Fibroblast of pulmonary artery (primary cell): ENCODE measurements at regions not wholly inside any gene's neighbourhood (a gene's known extent, or its start where the extent isn't known, plus 50 kb on each side); places are given as distances from the start of the nearest gene placed in this dataset.
"Not testable (repeated sequence)": the region's sequence is repeated elsewhere in the genome, so short reads cannot be mapped to it uniquely, and the experiment has no call there.

Experiments used
- DNase-seq: peaks from one replicate; pipeline ENCODE4 v3.0.0-alpha.2; 2010; ENCODE audit warnings: low read depth
- H3K4me3 ChIP-seq: replicated peaks from 2 replicates; pipeline ENCODE4 v1.5.1; 2011; ENCODE audit warnings: low read depth, mild to moderate bottlenecking, control low read depth, low read length, moderate library complexity
- TF ChIP-seq, protein P1 (sequence below): IDR thresholded peaks from 2 replicates; pipeline ENCODE4 v1.5.1; 2011; ENCODE audit warnings: mild to moderate bottlenecking, control low read depth, low read length, inconsistent platforms; ENCODE audit errors: missing control alignments

DNA sequence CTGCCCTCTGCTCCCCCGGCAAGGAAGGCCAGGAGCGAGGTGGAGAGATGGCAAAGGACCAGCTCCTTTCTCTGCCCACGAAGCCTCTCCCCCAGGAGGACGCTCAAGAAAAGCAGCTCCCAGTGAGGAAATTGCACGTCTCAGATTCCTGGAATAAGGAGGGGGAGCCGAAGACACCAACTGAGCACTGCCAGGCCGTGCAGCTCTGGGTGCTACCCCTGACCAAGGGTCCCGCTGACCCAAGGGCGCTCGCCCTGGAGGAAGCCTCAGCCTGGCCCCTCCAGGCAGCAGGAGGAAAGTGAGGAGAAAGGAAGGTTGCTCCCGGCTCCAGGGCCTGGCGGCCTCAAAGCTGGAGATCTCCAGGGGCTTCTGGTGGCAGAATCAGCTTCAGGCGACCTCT lies 174.1 kb upstream of the SFSWAP start:
- no peak overlapping the region for H3K4me3 ChIP-seq
- TF ChIP-seq, protein P1, sequence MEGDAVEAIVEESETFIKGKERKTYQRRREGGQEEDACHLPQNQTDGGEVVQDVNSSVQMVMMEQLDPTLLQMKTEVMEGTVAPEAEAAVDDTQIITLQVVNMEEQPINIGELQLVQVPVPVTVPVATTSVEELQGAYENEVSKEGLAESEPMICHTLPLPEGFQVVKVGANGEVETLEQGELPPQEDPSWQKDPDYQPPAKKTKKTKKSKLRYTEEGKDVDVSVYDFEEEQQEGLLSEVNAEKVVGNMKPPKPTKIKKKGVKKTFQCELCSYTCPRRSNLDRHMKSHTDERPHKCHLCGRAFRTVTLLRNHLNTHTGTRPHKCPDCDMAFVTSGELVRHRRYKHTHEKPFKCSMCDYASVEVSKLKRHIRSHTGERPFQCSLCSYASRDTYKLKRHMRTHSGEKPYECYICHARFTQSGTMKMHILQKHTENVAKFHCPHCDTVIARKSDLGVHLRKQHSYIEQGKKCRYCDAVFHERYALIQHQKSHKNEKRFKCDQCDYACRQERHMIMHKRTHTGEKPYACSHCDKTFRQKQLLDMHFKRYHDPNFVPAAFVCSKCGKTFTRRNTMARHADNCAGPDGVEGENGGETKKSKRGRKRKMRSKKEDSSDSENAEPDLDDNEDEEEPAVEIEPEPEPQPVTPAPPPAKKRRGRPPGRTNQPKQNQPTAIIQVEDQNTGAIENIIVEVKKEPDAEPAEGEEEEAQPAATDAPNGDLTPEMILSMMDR, result no peak
- no peak for DNase-seq

DNA sequence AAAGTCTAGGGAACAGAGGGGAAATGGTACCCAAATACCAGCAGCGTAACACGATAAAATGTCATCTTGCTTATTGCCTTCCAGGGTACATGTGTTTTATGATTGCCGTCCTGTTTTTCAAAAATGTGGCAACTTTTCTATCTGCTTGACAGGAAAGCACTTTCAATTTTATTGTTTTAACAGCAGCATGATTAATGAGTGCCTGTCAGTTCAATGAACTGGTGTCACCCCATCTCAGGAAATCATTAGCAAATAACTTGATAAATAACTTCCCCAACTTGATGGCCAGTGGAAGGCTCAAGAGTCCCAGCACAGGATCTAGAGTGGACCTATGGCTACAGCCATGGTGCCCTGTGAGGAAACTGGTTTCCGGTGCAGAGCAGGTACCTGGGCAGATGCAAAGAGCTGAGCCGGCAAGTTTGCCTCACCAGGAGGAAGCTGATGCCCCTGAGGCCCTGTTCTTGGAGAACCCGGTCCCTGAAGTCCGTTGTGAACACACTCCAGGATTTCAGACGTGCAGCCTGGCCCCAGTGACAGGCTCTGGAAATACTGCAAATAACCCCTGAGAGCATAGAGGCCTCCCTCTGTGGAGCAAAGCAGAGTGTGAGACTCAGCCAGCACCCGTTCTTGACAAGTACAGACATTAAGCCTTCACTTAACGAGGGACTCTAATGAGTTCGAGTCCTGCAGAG lies 173.5 kb upstream of the SFSWAP start:
- no peak for DNase-seq
- TF ChIP-seq, protein P1, result no peak
- no peak overlapping the region for H3K4me3 ChIP-seq

DNA sequence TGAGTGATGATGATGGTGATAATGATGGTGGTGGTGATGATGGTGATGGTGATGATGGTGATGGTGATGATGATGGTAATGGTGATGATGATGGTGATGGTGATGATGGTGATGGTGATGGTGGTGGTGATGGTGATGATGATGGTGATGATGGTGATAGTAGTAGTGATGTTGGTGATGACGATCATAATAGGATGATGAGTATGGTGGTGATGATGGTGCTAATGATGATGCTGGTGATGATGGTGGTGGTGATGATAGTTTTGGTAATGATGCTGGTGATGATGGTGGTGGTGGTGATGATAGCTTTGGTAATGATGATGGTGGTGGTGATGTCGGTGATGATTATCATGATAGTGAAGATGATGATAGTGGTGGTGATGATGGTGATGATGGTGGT lies 171.5 kb upstream of the SFSWAP start:
- H3K4me3 ChIP-seq, result no peak overlapping the region
- TF ChIP-seq, protein P1, result no peak
- no peak for DNase-seq

DNA sequence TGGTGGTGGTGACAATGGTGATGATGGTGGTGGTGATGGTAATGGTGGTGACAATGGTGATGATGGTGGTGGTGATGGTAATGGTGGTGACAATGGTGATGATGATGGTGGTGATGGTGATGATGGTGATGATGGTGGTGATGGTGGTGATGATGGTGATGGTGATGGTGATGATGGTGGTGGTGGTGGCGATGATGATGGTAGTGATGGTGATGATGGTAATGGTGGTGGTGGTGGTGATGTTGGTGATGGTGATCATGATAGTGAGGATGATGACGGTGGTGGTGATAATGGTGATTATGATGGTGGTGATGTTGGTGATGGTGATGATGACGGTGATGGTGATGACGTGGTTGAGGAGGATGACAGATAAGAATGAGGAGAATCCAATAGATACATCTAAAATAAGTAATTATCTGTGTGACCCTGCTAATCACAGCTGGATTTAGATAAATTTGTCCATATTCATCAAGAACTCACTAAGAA lies 170.7 kb upstream of the SFSWAP start:
- TF ChIP-seq, protein P1, result no peak
- no peak for DNase-seq

DNA sequence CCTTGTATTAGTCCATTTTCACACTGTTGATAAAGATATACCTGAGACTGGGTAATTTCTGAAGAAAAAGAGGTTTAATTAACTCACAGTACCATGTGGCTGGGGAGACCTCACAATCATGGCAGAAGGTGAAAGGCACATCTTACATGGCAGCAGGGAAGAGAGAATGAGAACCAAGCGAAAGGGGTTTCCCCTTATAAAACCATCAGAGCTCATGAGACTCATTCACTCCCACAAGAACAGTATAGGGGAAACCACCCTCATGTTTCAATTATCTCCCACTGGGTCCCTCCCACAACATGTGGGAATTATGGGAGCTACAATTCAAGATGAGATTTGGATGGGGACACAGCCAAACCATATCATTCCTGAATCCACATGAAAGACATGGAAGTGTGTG lies 169.4 kb upstream of the SFSWAP start:
- H3K4me3 ChIP-seq, DNase-seq: not testable (repeated sequence)

More for the DNA sequence above, 170.7 kb upstream of the SFSWAP start:
- no peak overlapping the region for H3K4me3 ChIP-seq

DNA sequence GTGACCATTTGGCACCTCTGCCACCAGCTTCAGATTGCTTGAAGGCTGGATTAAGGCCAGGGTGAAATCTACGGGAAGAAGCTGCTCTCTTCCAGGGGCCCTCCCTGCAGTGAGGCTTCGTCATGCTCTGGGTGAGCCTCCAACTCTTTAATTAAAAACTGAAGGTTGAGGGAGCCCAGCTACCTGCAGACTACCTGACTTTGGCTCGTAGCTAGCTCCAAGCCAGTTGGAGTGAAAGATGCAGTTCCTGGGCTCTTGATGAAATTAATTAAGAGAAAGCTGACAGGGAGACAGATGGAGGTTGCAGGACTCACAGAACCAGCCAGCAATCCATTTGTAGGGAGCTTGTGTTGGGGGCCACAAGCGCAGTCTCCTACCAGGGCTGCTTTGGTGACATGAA lies 168.5 kb upstream of the SFSWAP start:
- no peak for DNase-seq
- H3K4me3 ChIP-seq, result no peak overlapping the region
- TF ChIP-seq, protein P1, result no peak

DNA sequence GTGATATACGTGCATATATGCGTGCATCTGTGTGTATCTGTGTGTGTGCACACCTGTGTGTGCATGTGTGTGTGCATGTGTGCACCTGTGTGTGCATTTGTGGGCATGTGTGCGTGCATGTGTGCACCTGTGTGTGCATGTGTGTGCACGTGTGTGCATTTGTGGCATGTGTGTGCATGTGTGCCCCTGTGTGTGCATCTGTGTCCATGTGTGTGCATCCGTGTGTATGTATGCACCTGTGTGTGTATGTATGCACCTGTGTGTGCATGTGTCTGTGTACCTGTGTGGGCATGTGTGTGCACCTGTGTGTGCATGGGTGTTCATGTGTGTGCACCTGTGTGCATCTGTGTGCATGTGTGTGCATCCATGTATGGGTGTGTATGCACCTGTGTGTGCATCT lies 167.8 kb upstream of the SFSWAP start:
- TF ChIP-seq, protein P1, result no peak

More for the DNA sequence above, 167.8 kb upstream of the SFSWAP start:
- no peak for DNase-seq
- no peak overlapping the region for H3K4me3 ChIP-seq
